Esophagus muscularis mucosa (tissue), 4 donors: ENCODE measurements at regions not wholly inside any gene's neighbourhood (a gene's known extent, or its start where the extent isn't known, plus 50 kb on each side); places are given as distances from the start of the nearest gene placed in this dataset.

Source experiments
- DNase-seq: peaks from one replicate; pipeline ENCODE4 v3.0.0-alpha.2; 2017; ENCODE audit errors: extremely low spot score
- H3K27ac ChIP-seq, 4 donors: fragments of 200-600 bp; sonication (generic); replicated peaks in 1 of 4; 1 replicate in 3 of 4; 2 replicates in 1 of 4; pipeline ENCODE4 v1.5.1; 2016 to 2019; ENCODE audit warnings: mild to moderate bottlenecking in 1 of 4
- H3K27me3 ChIP-seq, 4 donors: fragments of 200-600 bp; sonication (generic); one replicate each; pipeline versions ENCODE4 v1.5.1 to v1.6.0; 2016 to 2019
- H3K36me3 ChIP-seq, 4 donors: fragments of 200-600 bp; sonication (generic); one replicate each; pipeline ENCODE4 v1.5.1; 2016 to 2019
- H3K4me1 ChIP-seq, 4 donors: fragments of 200-600 bp; sonication (generic); one replicate each; pipeline ENCODE4 v1.5.1; 2016 to 2019
- H3K4me3 ChIP-seq, 4 donors: fragments of 200-600 bp; sonication (generic); 1 replicate in 2 of 4; 2 replicates in 2 of 4; pipeline ENCODE4 v1.5.1; 2016 to 2019; ENCODE audit warnings: mild to moderate bottlenecking in 4 of 4, moderate library complexity in 1 of 4
- H3K9me3 ChIP-seq, 4 donors: fragments of 200-600 bp; sonication (generic); 1 replicate in 3 of 4; 2 replicates in 1 of 4; pipeline ENCODE4 v1.5.1; 2016 to 2019
- EP300 ChIP-seq: sonication (generic); formaldehyde crosslinking; IDR thresholded peaks from one replicate; pipeline ENCODE4 v1.6.1; 2017; ENCODE audit warnings: antibody characterized with exemption
- POLR2A ChIP-seq: fragments of 450-650 bp; IDR thresholded peaks from one replicate; pipeline ENCODE4 v1.6.1; 2017; ENCODE audit warnings: antibody characterized with exemption, moderate library complexity, mild to moderate bottlenecking, low read depth
- POLR2AphosphoS5 ChIP-seq, 2 donors: sonication (generic); formaldehyde crosslinking; IDR thresholded peaks; one replicate each; pipeline ENCODE4 v1.6.1; 2017; ENCODE audit warnings: antibody characterized with exemption in 2 of 2
- WGBS: methylation state at CpG from one replicate; pipeline ENCODE4 v1.1.5; 2018; 5-methylcytosine and 5-hydroxymethylcytosine counted together
- intact Hi-C: fragments of 100-400 bp; cut with DNase I; formaldehyde crosslinking; loops from one replicate; pipeline ENCODE4 v1.15.1; 2023
- TF ChIP-seq, protein P1 (sequence below), 3 experiments: fragments of 200-600 bp in 2 of 3; fragments of 450-650 bp in 1 of 3; sonication (generic) in 2 of 3; IDR thresholded peaks; one replicate each; pipeline ENCODE4 v1.5.1; 2017 to 2019; ENCODE audit warnings: antibody characterized with exemption in 3 of 3, mild to moderate bottlenecking in 2 of 3, moderate library complexity in 1 of 3

DNA sequence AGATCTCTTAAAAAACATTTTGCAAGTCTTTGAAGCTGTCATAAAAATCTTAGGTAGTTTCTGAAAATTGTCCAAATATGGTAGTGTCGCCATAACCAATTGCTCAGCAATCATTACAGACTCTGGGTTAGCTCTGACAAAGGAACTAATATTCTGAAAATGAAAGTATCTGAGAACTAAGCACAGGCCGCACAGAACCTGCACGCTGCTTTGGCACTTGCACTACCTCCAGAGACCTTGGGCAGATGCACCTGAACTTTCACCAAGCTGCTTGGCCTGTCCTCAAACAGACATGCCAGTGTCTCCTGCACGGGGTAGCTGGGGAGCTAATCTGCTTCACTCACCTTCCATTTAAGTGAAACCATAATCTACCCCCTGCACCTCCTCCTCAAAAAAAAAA, 317.0 kb downstream of the MAF start:
- 85% methylated on average over 4 of the region's 4 CpGs for whole genome bisulfite sequencing
- TF ChIP-seq, protein P1, sequence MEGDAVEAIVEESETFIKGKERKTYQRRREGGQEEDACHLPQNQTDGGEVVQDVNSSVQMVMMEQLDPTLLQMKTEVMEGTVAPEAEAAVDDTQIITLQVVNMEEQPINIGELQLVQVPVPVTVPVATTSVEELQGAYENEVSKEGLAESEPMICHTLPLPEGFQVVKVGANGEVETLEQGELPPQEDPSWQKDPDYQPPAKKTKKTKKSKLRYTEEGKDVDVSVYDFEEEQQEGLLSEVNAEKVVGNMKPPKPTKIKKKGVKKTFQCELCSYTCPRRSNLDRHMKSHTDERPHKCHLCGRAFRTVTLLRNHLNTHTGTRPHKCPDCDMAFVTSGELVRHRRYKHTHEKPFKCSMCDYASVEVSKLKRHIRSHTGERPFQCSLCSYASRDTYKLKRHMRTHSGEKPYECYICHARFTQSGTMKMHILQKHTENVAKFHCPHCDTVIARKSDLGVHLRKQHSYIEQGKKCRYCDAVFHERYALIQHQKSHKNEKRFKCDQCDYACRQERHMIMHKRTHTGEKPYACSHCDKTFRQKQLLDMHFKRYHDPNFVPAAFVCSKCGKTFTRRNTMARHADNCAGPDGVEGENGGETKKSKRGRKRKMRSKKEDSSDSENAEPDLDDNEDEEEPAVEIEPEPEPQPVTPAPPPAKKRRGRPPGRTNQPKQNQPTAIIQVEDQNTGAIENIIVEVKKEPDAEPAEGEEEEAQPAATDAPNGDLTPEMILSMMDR (IDR thresholded peaks at IDR 0.05): no peak
- TF ChIP-seq EP300 (no peak), POLR2A (no peak), POLR2AphosphoS5 (IDR thresholded peaks at IDR 0.05) (no peak)
- intact Hi-C loops: no loop called here
- no peak for DNase-seq
- Histone ChIP-seq H3K9me3 (no peaks in the 10 kb centered on the region), H3K4me1 (peaks cover 5 to 10% (median 9%) of the 10 kb centered on the region in 4 donors), H3K27me3 (no peaks in the 10 kb centered on the region), H3K27ac (no peak overlapping the region), H3K4me3 (no peak overlapping the region), H3K36me3 (no peaks in the 10 kb centered on the region)

DNA sequence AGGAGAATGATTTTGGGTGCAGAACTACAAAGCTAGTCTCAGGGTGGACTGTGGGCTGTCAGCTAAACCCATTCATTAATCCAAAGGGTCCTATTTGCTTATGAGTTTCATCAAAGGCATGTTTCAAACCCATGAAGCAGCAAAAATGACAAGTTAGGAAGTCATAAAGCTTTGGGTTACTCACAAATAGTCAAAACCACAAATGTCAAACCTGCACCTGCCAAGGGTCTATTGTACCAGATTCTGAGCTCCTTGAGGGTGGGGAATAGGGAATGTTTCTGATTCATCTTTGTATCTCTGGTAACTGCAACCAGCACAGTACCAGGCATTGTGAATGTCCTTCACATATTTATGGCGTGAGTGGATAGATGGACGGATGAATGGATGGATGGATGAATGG, 317.7 kb downstream of the MAF start:
- 97% methylated on average over 2 of the region's 2 CpGs for WGBS
- H3K36me3 ChIP-seq: no peaks in the 10 kb centered on the region

DNA sequence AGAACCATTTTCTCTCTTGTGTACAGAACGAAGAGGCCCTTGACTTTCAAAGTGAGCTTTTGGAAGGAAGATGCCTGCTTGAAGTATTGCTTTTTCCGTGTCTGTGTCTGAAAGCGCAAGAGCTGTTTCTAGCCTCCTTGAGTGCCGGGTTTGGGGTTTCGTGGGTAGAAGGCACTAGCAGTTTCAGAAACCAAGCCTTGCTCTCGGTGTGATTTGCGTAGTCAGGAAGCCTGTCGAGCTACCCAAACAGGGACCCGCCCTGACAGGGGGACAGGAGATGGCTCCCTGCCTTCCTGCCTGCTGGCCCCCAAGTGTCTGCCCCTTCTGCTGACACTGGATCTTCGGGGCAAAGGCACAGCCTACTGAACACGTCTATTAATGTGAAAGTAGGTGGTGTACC, 322.0 kb downstream of the MAF start:
- TF ChIP-seq EP300 (no peak), POLR2AphosphoS5 (IDR thresholded peaks at IDR 0.05) (no peak), POLR2A (no peak)
- TF ChIP-seq, protein P1 (IDR thresholded peaks at IDR 0.05): no peak
- WGBS: 77% methylated on average over 11 of the region's 11 CpGs
- no peaks in the 10 kb centered on the region for H3K36me3 ChIP-seq
- H3K27me3 ChIP-seq: no peaks in the 10 kb centered on the region
- intact Hi-C loops: no loop called here
- no peak overlapping the region for H3K27ac ChIP-seq
- no peak overlapping the region for H3K4me3 ChIP-seq
- no peaks in the 10 kb centered on the region for H3K4me1 ChIP-seq
- no peak for DNase-seq
- no peaks in the 10 kb centered on the region for H3K9me3 ChIP-seq

More for the DNA sequence above, 317.7 kb downstream of the MAF start:
- H3K4me1 ChIP-seq: peaks cover 5 to 10% (median 8%) of the 10 kb centered on the region in 4 donors
- no peak overlapping the region for H3K27ac ChIP-seq
- TF ChIP-seq POLR2AphosphoS5 (IDR thresholded peaks at IDR 0.05) (no peak), POLR2A (no peak), EP300 (no peak)
- TF ChIP-seq, protein P1 (IDR thresholded peaks at IDR 0.05): no peak
- intact Hi-C loops: no loop called here
- H3K4me3 ChIP-seq: no peak overlapping the region
- H3K9me3 ChIP-seq: no peaks in the 10 kb centered on the region
- no peak for DNase-seq
- H3K27me3 ChIP-seq: no peaks in the 10 kb centered on the region

DNA sequence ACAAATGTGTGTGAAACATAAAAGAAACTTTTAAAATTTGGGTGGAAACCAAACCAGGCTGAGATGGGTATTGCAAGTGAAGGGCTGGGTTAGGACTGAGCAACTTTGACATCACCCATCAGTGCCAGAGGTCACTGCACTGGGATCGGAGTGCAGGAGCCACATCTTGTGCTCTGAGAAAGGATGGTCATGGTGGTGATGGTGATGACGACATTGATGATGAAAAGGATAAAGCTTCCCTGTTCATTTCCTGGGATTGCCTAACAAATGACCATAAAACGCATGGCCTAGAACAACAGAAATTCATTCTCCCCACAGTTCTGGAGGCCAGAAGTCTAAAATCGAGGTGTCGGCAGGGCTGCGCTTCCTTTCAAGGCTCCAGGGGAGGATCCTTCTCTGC, 324.0 kb downstream of the MAF start:
- Histone ChIP-seq H3K9me3 (no peaks in the 10 kb centered on the region), H3K4me1 (no peaks in the 10 kb centered on the region), H3K27me3 (no peaks in the 10 kb centered on the region), H3K27ac (no peak overlapping the region), H3K4me3 (no peak overlapping the region), H3K36me3 (no peaks in the 10 kb centered on the region)
- TF ChIP-seq, protein P1 (IDR thresholded peaks at IDR 0.05): no peak
- TF ChIP-seq POLR2AphosphoS5 (IDR thresholded peaks at IDR 0.05) (no peak), EP300 (no peak), POLR2A (no peak)
- intact Hi-C loops: no loop called here
- DNase-seq: no peak
- WGBS: 94% methylated on average over 6 of the region's 6 CpGs

DNA sequence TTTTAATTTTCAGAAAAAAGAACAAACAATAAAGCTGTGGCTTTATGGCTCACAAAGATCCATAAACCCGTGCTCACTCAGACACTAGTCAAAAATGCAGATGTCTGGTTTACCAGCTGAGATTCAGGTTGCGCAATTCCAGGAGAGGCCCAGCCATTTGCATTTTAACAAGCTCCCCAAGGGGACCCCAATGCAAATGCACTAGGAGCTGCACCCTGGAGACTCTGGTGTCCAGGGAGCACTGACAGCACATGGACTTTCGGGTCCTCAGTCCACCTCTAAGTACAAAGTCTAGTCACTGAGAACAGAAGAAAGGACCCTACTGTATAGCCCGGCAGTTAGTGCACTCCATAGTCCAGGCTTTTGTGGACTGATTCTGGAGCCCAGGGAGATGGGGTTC, 326.3 kb downstream of the MAF start:
- Histone ChIP-seq H3K9me3 (no peaks in the 10 kb centered on the region), H3K4me3 (no peak overlapping the region), H3K27ac (no peak overlapping the region), H3K36me3 (no peaks in the 10 kb centered on the region), H3K4me1 (no peaks in the 10 kb centered on the region), H3K27me3 (no peaks in the 10 kb centered on the region)
- WGBS: 94% methylated on average over 4 of the region's 4 CpGs
- intact Hi-C loops: no loop called here
- DNase-seq: no peak
- TF ChIP-seq POLR2AphosphoS5 (IDR thresholded peaks at IDR 0.05) (no peak), EP300 (no peak), POLR2A (no peak)
- TF ChIP-seq, protein P1 (IDR thresholded peaks at IDR 0.05): no peak
